GM19397 (cell line): ENCODE measurements at regions not wholly inside any gene's neighbourhood (a gene's known extent, or its start where the extent isn't known, plus 50 kb on each side); places are given as distances from the start of the nearest gene placed in this dataset.
"Not testable (repeated sequence)": the region's sequence is repeated elsewhere in the genome, so short reads cannot be mapped to it uniquely, and the experiment has no call there.

Experiments
- ATAC-seq: cut with Tn5 transposase; IDR thresholded peaks from one replicate; pipeline ENCODE4 v1.9.1; 2021; ENCODE audit warnings: mild to moderate bottlenecking, moderate library complexity; ENCODE audit not compliant: unreplicated experiment

- no peak for ATAC-seq
Observed at GRCh38 chr21:28215214-28215954, 777.3 kb downstream of the LTN1 start.

- ATAC-seq, result no peak
Observed at GRCh38 chr21:28214786-28215185, 777.9 kb downstream of the LTN1 start.

GRCh38 chr21:28213261-28213660 is 779.4 kb downstream of the LTN1 start:
- ATAC-seq, result no peak

GRCh38 chr21:28212061-28212460 is 780.6 kb downstream of the LTN1 start:
- no peak for ATAC-seq

- no peak for ATAC-seq
Observed at GRCh38 chr21:28207436-28208173, 785.1 kb downstream of the LTN1 start.

GRCh38 chr21:28200726-28201125 is 792.0 kb downstream of the LTN1 start:
- no peak for ATAC-seq

- ATAC-seq, result no peak
Observed at GRCh38 chr21:28196981-28197380, 795.7 kb downstream of the LTN1 start.

GRCh38 chr21:28193189-28193588 is 799.5 kb downstream of the LTN1 start:
- no peak for ATAC-seq

- no peak for ATAC-seq
Observed at GRCh38 chr21:28186604-28187003, 806.1 kb downstream of the LTN1 start.

- no peak for ATAC-seq
Observed at GRCh38 chr21:28181730-28182129, 810.9 kb downstream of the LTN1 start.

- ATAC-seq, result no peak
Observed at GRCh38 chr21:28179136-28179535, 813.5 kb downstream of the LTN1 start.

GRCh38 chr21:28177124-28177523 is 815.6 kb downstream of the LTN1 start:
- no peak for ATAC-seq

GRCh38 chr21:28174701-28175100 is 818.0 kb downstream of the LTN1 start:
- ATAC-seq, result no peak

- ATAC-seq, result no peak
Observed at GRCh38 chr21:28174006-28174405, 818.7 kb downstream of the LTN1 start.

GRCh38 chr21:28172376-28172775 is 820.3 kb downstream of the LTN1 start:
- no peak for ATAC-seq

- ATAC-seq, result no peak
Observed at GRCh38 chr21:28167366-28167765, 825.3 kb downstream of the LTN1 start.

- ATAC-seq, result not testable (repeated sequence)
Observed at GRCh38 chr21:28164519-28164918, 828.2 kb downstream of the LTN1 start.

GRCh38 chr21:28162052-28162451 is 830.6 kb downstream of the LTN1 start:
- ATAC-seq, result not testable (repeated sequence)

- ATAC-seq, result no peak
Observed at GRCh38 chr21:28160378-28160777, 832.3 kb downstream of the LTN1 start.

GRCh38 chr21:28159396-28159795 is 833.3 kb downstream of the LTN1 start:
- no peak for ATAC-seq

- ATAC-seq, result no peak
Observed at GRCh38 chr21:28156590-28156989, 836.1 kb downstream of the LTN1 start.

GRCh38 chr21:28154121-28154520 is 838.6 kb downstream of the LTN1 start:
- ATAC-seq, result no peak
